ENCODE measurements at regions not wholly inside any gene's neighbourhood (a gene's known extent, or its start where the extent isn't known, plus 50 kb on each side); places are given as distances from the start of the nearest gene placed in this dataset.
"Not testable (repeated sequence)": the region's sequence is repeated elsewhere in the genome, so short reads cannot be mapped to it uniquely, and the experiment has no call there.

DNA sequence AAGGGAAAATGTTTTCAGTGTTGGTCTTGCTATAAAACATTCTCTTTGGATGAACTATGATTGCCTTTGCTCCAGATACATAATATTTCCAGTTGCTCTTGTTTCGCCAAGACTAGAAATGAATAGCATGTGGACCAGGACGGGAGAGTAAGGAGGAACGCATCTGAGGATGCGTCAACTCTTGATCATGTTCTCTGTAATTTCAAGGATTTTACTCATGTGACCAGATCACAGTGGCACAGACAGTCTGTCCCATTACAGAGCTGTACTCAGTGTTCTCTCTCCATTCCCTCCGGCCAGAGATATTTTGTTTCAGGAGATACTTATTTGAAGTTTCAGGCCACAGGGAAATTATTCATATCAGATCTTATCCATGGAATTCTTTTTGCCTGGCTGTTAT is 266.6 kb downstream of the MID1IP1 start:
- no peak overlapping the region for H2AFZ ChIP-seq (ENCODE audit: control insufficient read depth, low read length)
- dilution Hi-C loops (cut with MboI; ENCODE audit: extremely low pct_ligation_motif_present, low sequenced_read_pairs): no loop called here
- no peak overlapping the region for H3K4me3 ChIP-seq (ENCODE audit: control insufficient read depth in 2 of 3, extremely low read depth in 1 of 3, insufficient read depth in 2 of 3, low read depth in 1 of 3, low read length in 3 of 3)
- FAIRE-seq: no peak
- no peaks in the 10 kb centered on the region for H3K27me3 ChIP-seq (ENCODE audit: control insufficient read depth, extremely low read depth, insufficient read depth, low read length)
- no peak for DNase-seq (ENCODE audit: low read depth, low spot score)
- H3K4me1 ChIP-seq (ENCODE audit: control insufficient read depth, extremely low read depth, insufficient read depth, low read length): peaks cover 7% of the 10 kb centered on the region
- no peak overlapping the region for H3K27ac ChIP-seq (ENCODE audit: control insufficient read depth, insufficient read depth, low read length)
- H3K9me1 ChIP-seq (ENCODE audit: control insufficient read depth, extremely low read depth, insufficient read depth, low read length): no peaks in the 10 kb centered on the region
- H3K79me2 ChIP-seq (ENCODE audit: control insufficient read depth, insufficient read depth, low read length): no peaks in the 10 kb centered on the region
- no peak overlapping the region for H3K9ac ChIP-seq (ENCODE audit: control insufficient read depth, extremely low read depth, insufficient read depth, low read length)
- H4K20me1 ChIP-seq (ENCODE audit: control insufficient read depth, extremely low read depth, insufficient read depth, low read length): no peaks in the 10 kb centered on the region
- H3K4me2 ChIP-seq (ENCODE audit: control insufficient read depth, extremely low read depth, insufficient read depth, low read depth, low read length): no peak overlapping the region
- TF ChIP-seq EZH2 (IDR thresholded peaks at IDR 0.05; ENCODE audit: low read length): no peak
- TF ChIP-seq, protein P1, sequence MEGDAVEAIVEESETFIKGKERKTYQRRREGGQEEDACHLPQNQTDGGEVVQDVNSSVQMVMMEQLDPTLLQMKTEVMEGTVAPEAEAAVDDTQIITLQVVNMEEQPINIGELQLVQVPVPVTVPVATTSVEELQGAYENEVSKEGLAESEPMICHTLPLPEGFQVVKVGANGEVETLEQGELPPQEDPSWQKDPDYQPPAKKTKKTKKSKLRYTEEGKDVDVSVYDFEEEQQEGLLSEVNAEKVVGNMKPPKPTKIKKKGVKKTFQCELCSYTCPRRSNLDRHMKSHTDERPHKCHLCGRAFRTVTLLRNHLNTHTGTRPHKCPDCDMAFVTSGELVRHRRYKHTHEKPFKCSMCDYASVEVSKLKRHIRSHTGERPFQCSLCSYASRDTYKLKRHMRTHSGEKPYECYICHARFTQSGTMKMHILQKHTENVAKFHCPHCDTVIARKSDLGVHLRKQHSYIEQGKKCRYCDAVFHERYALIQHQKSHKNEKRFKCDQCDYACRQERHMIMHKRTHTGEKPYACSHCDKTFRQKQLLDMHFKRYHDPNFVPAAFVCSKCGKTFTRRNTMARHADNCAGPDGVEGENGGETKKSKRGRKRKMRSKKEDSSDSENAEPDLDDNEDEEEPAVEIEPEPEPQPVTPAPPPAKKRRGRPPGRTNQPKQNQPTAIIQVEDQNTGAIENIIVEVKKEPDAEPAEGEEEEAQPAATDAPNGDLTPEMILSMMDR (optimal IDR thresholded peaks at IDR 0.05 in 1 of 3, IDR thresholded peaks at IDR 0.05 in 1 of 3, conservative IDR thresholded peaks at IDR 0.05 in 1 of 3; ENCODE audit: extremely low read depth in 1 of 3, insufficient read depth in 2 of 3, low read length in 3 of 3): no peak
- no peaks in the 10 kb centered on the region for H3K36me3 ChIP-seq (ENCODE audit: control insufficient read depth in 2 of 2, extremely low read depth in 1 of 2, insufficient read depth in 2 of 2, low read length in 2 of 2)
- H3K9me3 ChIP-seq (ENCODE audit: control insufficient read depth, low read depth, low read length): no peaks in the 10 kb centered on the region

DNA sequence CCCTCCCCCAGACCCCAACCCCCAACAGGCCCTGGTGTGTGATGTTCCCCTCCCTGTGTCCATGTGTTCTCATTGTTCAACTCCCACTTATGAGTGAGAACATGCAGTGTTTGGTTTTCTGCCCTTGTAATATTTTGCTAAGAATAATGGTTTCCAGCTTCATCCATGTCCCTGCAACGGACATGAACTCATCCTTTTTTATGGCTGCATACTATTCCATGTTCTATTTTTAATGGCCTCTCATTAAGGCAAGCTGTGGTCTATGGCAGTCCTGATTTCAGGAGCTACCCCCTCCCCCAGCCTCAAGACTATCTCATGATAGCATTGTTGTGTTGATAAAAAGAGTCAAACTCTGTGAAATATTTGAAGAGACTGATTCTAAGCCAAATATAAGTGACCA is 267.4 kb downstream of the MID1IP1 start:
- DNase-seq (ENCODE audit: low read depth, low spot score); H3K9me3 ChIP-seq (ENCODE audit: control insufficient read depth, low read depth, low read length); dilution Hi-C loops (cut with MboI; ENCODE audit: extremely low pct_ligation_motif_present, low sequenced_read_pairs); H3K4me2 ChIP-seq (ENCODE audit: control insufficient read depth, extremely low read depth, insufficient read depth, low read depth, low read length); H3K27ac ChIP-seq (ENCODE audit: control insufficient read depth, insufficient read depth, low read length); H3K9ac ChIP-seq (ENCODE audit: control insufficient read depth, extremely low read depth, insufficient read depth, low read length); H3K4me3 ChIP-seq (ENCODE audit: control insufficient read depth in 2 of 3, extremely low read depth in 1 of 3, insufficient read depth in 2 of 3, low read depth in 1 of 3, low read length in 3 of 3); H4K20me1 ChIP-seq (ENCODE audit: control insufficient read depth, extremely low read depth, insufficient read depth, low read length); FAIRE-seq; H3K79me2 ChIP-seq (ENCODE audit: control insufficient read depth, insufficient read depth, low read length); H3K36me3 ChIP-seq (ENCODE audit: control insufficient read depth in 2 of 2, extremely low read depth in 1 of 2, insufficient read depth in 2 of 2, low read length in 2 of 2); H3K9me1 ChIP-seq (ENCODE audit: control insufficient read depth, extremely low read depth, insufficient read depth, low read length); H3K4me1 ChIP-seq (ENCODE audit: control insufficient read depth, extremely low read depth, insufficient read depth, low read length); H2AFZ ChIP-seq (ENCODE audit: control insufficient read depth, low read length); H3K27me3 ChIP-seq (ENCODE audit: control insufficient read depth, extremely low read depth, insufficient read depth, low read length): not testable (repeated sequence)

DNA sequence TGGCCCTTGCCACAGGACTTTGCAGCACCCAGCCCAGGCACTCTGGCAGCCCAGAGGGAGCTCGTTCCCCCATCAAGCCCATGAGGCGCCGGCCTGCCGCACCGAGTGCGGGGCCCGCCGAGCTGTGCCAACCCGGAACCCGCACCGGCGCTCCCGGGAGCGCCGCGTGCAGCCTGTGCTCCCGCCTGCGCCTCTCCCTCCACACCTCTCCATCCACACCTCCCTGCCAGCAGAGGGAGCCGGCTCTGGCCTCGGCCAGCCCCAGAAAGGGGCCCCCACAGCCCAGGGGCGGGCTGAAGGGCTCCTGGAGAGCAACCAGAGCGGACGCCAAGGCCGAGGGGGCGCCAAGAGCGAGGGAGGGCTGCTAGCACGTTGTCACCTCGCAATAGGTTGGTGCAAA is 268.8 kb downstream of the MID1IP1 start:
- no peak for FAIRE-seq

More for the DNA sequence above, 268.8 kb downstream of the MID1IP1 start:
- Histone ChIP-seq H3K79me2 (ENCODE audit: control insufficient read depth, insufficient read depth, low read length) (no peaks in the 10 kb centered on the region), H3K36me3 (ENCODE audit: control insufficient read depth in 2 of 2, extremely low read depth in 1 of 2, insufficient read depth in 2 of 2, low read length in 2 of 2) (no peaks in the 10 kb centered on the region), H3K4me3 (ENCODE audit: control insufficient read depth in 2 of 3, extremely low read depth in 1 of 3, insufficient read depth in 2 of 3, low read depth in 1 of 3, low read length in 3 of 3) (no peak overlapping the region), H3K9me1 (ENCODE audit: control insufficient read depth, extremely low read depth, insufficient read depth, low read length) (no peaks in the 10 kb centered on the region), H3K27ac (ENCODE audit: control insufficient read depth, insufficient read depth, low read length) (no peak overlapping the region), H3K9me3 (ENCODE audit: control insufficient read depth, low read depth, low read length) (no peaks in the 10 kb centered on the region), H3K27me3 (ENCODE audit: control insufficient read depth, extremely low read depth, insufficient read depth, low read length) (no peaks in the 10 kb centered on the region), H4K20me1 (ENCODE audit: control insufficient read depth, extremely low read depth, insufficient read depth, low read length) (no peaks in the 10 kb centered on the region), H3K4me2 (ENCODE audit: control insufficient read depth, extremely low read depth, insufficient read depth, low read depth, low read length) (no peak overlapping the region), H3K4me1 (ENCODE audit: control insufficient read depth, extremely low read depth, insufficient read depth, low read length) (peaks cover 9% of the 10 kb centered on the region), H3K9ac (ENCODE audit: control insufficient read depth, extremely low read depth, insufficient read depth, low read length) (no peak overlapping the region), H2AFZ (ENCODE audit: control insufficient read depth, low read length) (no peak overlapping the region)
- DNase-seq (ENCODE audit: low read depth, low spot score): no peak
- dilution Hi-C loops (cut with MboI; ENCODE audit: extremely low pct_ligation_motif_present, low sequenced_read_pairs): no loop called here
- TF ChIP-seq, protein P1 (optimal IDR thresholded peaks at IDR 0.05 in 1 of 3, IDR thresholded peaks at IDR 0.05 in 1 of 3, conservative IDR thresholded peaks at IDR 0.05 in 1 of 3; ENCODE audit: extremely low read depth in 1 of 3, insufficient read depth in 2 of 3, low read length in 3 of 3): no peak
- no peak for TF ChIP-seq EZH2 (IDR thresholded peaks at IDR 0.05; ENCODE audit: low read length)

All from keratinocyte (primary cell).